HEK293 (cell line): ENCODE measurements at regions not wholly inside any gene's neighbourhood (a gene's known extent, or its start where the extent isn't known, plus 50 kb on each side); places are given as distances from the start of the nearest gene placed in this dataset.

Source experiments
- CTCF ChIA-PET: fragments of 350-600 bp; formaldehyde crosslinking; extraction: SDS; loops from one replicate; lab custom pipeline; 2021; ENCODE audit warnings: antibody characterized with exemption; lab: Yijun Ruan, JAX
- POLR2A ChIA-PET: fragments of 300-600 bp; formaldehyde crosslinking; extraction: SDS; loops from one replicate; lab custom pipeline; 2020; ENCODE audit warnings: antibody characterized with exemption, inconsistent platforms; lab: Yijun Ruan, JAX
- H3K27ac ChIP-seq: fragments of 200-500 bp; sonication (Bioruptor generic); 2 replicates; pipeline ENCODE4 v1.5.1; 2014; ENCODE audit warnings: low read depth, low read length, control low read depth, inconsistent platforms; ENCODE audit errors: extremely low read depth
- H3K36me3 ChIP-seq, 2 experiments: fragments of 200-500 bp in 1 of 2; sonication (Bioruptor generic) in 1 of 2; 1 replicate in 1 of 2; 2 replicates in 1 of 2; pipeline ENCODE4 v1.5.1; 2014 to 2017; ENCODE audit warnings: inconsistent platforms in 2 of 2, low read length in 2 of 2; ENCODE audit not compliant: control insufficient read depth in 2 of 2, insufficient read depth in 1 of 2
- H3K4me1 ChIP-seq: fragments of 200-500 bp; sonication (Bioruptor generic); 2 replicates; pipeline ENCODE4 v1.5.1; 2014; ENCODE audit warnings: mild to moderate bottlenecking, low read length, inconsistent platforms; ENCODE audit not compliant: control insufficient read depth, insufficient read depth
- H3K4me3 ChIP-seq: 2 replicates; pipeline ENCODE4 v1.5.1; 2011; ENCODE audit warnings: low read depth, mild to moderate bottlenecking, control low read depth, low read length, moderate library complexity
- H3K9me3 ChIP-seq: fragments of 200-500 bp; sonication (Bioruptor generic); 2 replicates; pipeline ENCODE4 v1.5.1; 2014; ENCODE audit warnings: low read depth, low read length, inconsistent platforms; ENCODE audit not compliant: control insufficient read depth, insufficient read depth
- FEZF1 ChIP-seq: fragments of 450-650 bp; formaldehyde crosslinking; IDR thresholded peaks from 2 replicates; pipeline ENCODE4 v1.5.1; 2016; ENCODE audit warnings: missing biosample characterization, missing genetic modification characterization
- GLI4 ChIP-seq: fragments of 450-650 bp; formaldehyde crosslinking; IDR thresholded peaks from 2 replicates; pipeline ENCODE4 v1.5.1; 2016; ENCODE audit warnings: missing biosample characterization, missing genetic modification characterization
- HOXC10 ChIP-seq: sonication (generic); formaldehyde crosslinking; IDR thresholded peaks from 2 replicates; pipeline ENCODE4 v1.8.1; 2023; ENCODE audit warnings: mild to moderate bottlenecking, missing genetic modification reagents
- KLF10 ChIP-seq: fragments of 450-650 bp; IDR thresholded peaks from 2 replicates; pipeline ENCODE4 v1.5.1; 2018; ENCODE audit warnings: missing biosample characterization, mild to moderate bottlenecking, missing genetic modification characterization
- KLF8 ChIP-seq: fragments of 450-650 bp; formaldehyde crosslinking; IDR thresholded peaks from 2 replicates; pipeline ENCODE4 v1.5.1; 2016; ENCODE audit warnings: missing biosample characterization, missing genetic modification characterization
- SP3 ChIP-seq: fragments of 450-650 bp; formaldehyde crosslinking; IDR thresholded peaks from 2 replicates; pipeline ENCODE4 v1.5.1; 2016; ENCODE audit warnings: missing biosample characterization, missing genetic modification characterization
- SP7 ChIP-seq: fragments of 450-650 bp; formaldehyde crosslinking; IDR thresholded peaks from 2 replicates; pipeline ENCODE4 v1.5.1; 2016; ENCODE audit warnings: missing biosample characterization, missing genetic modification characterization
- ZFP41 ChIP-seq: fragments of 450-650 bp; formaldehyde crosslinking; IDR thresholded peaks from 2 replicates; pipeline ENCODE4 v1.5.1; 2016; ENCODE audit warnings: missing biosample characterization, missing genetic modification characterization, borderline replicate concordance
- ZFP69B ChIP-seq: fragments of 450-650 bp; formaldehyde crosslinking; IDR thresholded peaks from 2 replicates; pipeline ENCODE4 v1.5.1; 2016; ENCODE audit warnings: missing biosample characterization, missing genetic modification characterization
- ZNF10 ChIP-seq: fragments of 450-650 bp; formaldehyde crosslinking; IDR thresholded peaks from 2 replicates; pipeline ENCODE4 v1.5.1; 2017; ENCODE audit warnings: missing biosample characterization, missing genetic modification characterization
- ZNF202 ChIP-seq: fragments of 450-650 bp; formaldehyde crosslinking; IDR thresholded peaks from 2 replicates; pipeline ENCODE4 v1.5.1; 2016; ENCODE audit warnings: missing biosample characterization, missing genetic modification characterization, borderline replicate concordance
- ZNF211 ChIP-seq: fragments of 450-650 bp; formaldehyde crosslinking; IDR thresholded peaks from 2 replicates; pipeline ENCODE4 v1.5.1; 2016; ENCODE audit warnings: low read depth, missing biosample characterization, missing genetic modification characterization
- ZNF221 ChIP-seq: fragments of 450-650 bp; formaldehyde crosslinking; IDR thresholded peaks from 2 replicates; pipeline ENCODE4 v1.5.1; 2017; ENCODE audit warnings: missing biosample characterization, missing genetic modification characterization, borderline replicate concordance
- ZNF426 ChIP-seq: fragments of 450-650 bp; formaldehyde crosslinking; IDR thresholded peaks from 2 replicates; pipeline ENCODE4 v1.5.1; 2017; ENCODE audit warnings: missing biosample characterization, missing genetic modification characterization, mild to moderate bottlenecking, inconsistent platforms, moderate library complexity
- ZNF549 ChIP-seq: fragments of 450-650 bp; IDR thresholded peaks from 2 replicates; pipeline ENCODE4 v1.5.1; 2018; ENCODE audit warnings: missing biosample characterization, missing genetic modification characterization, mild to moderate bottlenecking, inconsistent platforms, moderate library complexity
- ZNF558 ChIP-seq: fragments of 450-650 bp; formaldehyde crosslinking; IDR thresholded peaks from 2 replicates; pipeline ENCODE4 v1.5.1; 2016; ENCODE audit warnings: missing biosample characterization, missing genetic modification characterization
- ZNF701 ChIP-seq: fragments of 450-650 bp; formaldehyde crosslinking; IDR thresholded peaks from 2 replicates; pipeline ENCODE4 v1.5.1; 2016; ENCODE audit warnings: missing biosample characterization, missing genetic modification characterization
- ZSCAN30 ChIP-seq: fragments of 450-650 bp; IDR thresholded peaks from 2 replicates; pipeline ENCODE4 v1.5.1; 2018; ENCODE audit warnings: missing biosample characterization, mild to moderate bottlenecking, missing genetic modification characterization, moderate library complexity
- TF ChIP-seq, protein P1 (sequence below): fragments of 450-650 bp; formaldehyde crosslinking; IDR thresholded peaks from 2 replicates; pipeline ENCODE4 v1.5.1; 2016; ENCODE audit warnings: missing biosample characterization, missing genetic modification characterization
- TF ChIP-seq, protein P2 (sequence below): fragments of 450-650 bp; formaldehyde crosslinking; IDR thresholded peaks from 2 replicates; pipeline ENCODE4 v1.5.1; 2016; ENCODE audit warnings: missing biosample characterization, missing genetic modification characterization
- TF ChIP-seq, protein P3 (sequence below): fragments of 450-650 bp; formaldehyde crosslinking; IDR thresholded peaks from 2 replicates; pipeline ENCODE4 v1.5.1; 2017; ENCODE audit warnings: missing biosample characterization, missing genetic modification characterization
- TF ChIP-seq, protein P4 (sequence below): fragments of 450-650 bp; formaldehyde crosslinking; IDR thresholded peaks from 2 replicates; pipeline ENCODE4 v1.5.1; 2016; ENCODE audit warnings: missing biosample characterization, missing genetic modification characterization

DNA sequence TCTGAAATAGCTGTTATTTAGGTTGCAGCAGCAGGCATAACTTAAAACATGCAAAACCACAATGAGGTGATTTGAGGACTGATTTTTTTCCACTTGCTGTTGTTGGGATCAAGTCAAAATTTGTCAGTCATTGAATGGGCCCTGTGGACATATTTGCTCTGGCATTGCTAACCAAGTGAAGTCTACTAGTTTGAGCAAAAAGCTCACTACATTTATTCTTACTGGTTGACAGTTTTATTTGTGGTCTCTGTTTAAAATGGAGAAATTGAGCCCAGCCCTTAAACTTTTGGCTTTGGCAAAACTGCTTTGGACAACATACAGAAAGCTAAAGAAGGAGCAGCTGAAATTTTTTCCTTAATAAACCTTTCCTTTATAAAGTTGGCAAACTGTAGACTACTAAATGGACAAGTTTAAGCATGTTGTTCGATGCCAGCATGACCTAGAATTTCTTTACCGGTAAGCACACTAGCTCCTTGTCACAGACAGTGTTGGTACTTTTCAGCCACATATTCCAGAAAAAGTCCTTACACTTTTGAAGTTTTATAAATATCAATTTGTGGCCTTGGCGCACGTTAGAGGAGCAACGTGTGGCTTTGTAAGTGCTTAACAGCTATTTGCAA, 234.6 kb downstream of the USP25 start:
- no peaks in the 10 kb centered on the region for H3K4me1 ChIP-seq
- CTCF ChIA-PET: interaction anchor here (0.7 to 1.0 kb wide), 4 partner anchors 9 to 380 kb away, joined by 3 to 4 read pairs (median 4); no protein-coding TSS in a partner anchor
- POLR2A ChIA-PET: no interaction called here
- no peak for TF ChIP-seq ZNF10
- TF ChIP-seq, protein P1, sequence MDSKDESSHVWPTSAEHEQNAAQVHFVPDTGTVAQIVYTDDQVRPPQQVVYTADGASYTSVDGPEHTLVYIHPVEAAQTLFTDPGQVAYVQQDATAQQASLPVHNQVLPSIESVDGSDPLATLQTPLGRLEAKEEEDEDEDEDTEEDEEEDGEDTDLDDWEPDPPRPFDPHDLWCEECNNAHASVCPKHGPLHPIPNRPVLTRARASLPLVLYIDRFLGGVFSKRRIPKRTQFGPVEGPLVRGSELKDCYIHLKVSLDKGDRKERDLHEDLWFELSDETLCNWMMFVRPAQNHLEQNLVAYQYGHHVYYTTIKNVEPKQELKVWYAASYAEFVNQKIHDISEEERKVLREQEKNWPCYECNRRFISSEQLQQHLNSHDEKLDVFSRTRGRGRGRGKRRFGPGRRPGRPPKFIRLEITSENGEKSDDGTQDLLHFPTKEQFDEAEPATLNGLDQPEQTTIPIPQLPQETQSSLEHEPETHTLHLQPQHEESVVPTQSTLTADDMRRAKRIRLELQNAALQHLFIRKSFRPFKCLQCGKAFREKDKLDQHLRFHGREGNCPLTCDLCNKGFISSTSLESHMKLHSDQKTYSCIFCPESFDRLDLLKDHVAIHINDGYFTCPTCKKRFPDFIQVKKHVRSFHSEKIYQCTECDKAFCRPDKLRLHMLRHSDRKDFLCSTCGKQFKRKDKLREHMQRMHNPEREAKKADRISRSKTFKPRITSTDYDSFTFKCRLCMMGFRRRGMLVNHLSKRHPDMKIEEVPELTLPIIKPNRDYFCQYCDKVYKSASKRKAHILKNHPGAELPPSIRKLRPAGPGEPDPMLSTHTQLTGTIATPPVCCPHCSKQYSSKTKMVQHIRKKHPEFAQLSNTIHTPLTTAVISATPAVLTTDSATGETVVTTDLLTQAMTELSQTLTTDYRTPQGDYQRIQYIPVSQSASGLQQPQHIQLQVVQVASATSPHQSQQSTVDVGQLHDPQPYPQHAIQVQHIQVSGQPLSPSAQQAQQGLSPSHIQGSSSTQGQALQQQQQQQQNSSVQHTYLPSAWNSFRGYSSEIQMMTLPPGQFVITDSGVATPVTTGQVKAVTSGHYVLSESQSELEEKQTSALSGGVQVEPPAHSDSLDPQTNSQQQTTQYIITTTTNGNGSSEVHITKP (tag by site-specific recombination): no peak
- no peak for TF ChIP-seq FEZF1 (tag by site-specific recombination)
- no peaks in the 10 kb centered on the region for H3K36me3 ChIP-seq
- no peak overlapping the region for H3K4me3 ChIP-seq
- no peak overlapping the region for H3K27ac ChIP-seq
- H3K9me3 ChIP-seq: no peaks in the 10 kb centered on the region

DNA sequence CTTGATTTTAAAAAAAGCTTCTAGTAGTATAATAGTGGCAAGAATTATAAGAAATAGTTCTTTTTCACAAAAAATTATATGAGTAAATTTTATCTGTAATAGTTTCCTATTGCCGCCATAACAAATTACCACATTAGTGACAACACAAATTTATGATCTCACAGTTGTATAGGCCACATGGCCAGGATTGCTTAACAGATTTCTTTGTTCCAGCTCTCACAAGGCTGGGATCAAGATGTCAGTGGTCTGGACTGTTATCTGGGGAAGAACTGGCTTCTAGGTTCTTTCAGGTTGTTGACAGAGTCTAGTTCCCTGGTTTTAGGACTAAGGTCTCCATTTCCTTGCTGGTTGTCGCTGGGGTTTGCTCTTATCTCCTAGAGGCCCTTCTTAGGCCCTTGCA, 236.4 kb downstream of the USP25 start:
- ChIA-PET POLR2A (interaction anchor here (0.5 kb wide), 1 partner anchor 1269 kb away, joined by 3 read pairs; no protein-coding TSS in a partner anchor), CTCF (no interaction called here)
- Histone ChIP-seq H3K36me3 (no peaks in the 10 kb centered on the region), H3K4me1 (no peaks in the 10 kb centered on the region), H3K4me3 (no peak overlapping the region), H3K9me3 (no peaks in the 10 kb centered on the region), H3K27ac (no peak overlapping the region)
- TF ChIP-seq, protein P2, sequence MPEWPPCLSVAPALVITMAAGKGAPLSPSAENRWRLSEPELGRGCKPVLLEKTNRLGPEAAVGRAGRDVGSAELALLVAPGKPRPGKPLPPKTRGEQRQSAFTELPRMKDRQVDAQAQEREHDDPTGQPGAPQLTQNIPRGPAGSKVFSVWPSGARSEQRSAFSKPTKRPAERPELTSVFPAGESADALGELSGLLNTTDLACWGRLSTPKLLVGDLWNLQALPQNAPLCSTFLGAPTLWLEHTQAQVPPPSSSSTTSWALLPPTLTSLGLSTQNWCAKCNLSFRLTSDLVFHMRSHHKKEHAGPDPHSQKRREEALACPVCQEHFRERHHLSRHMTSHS (tag by site-specific recombination): no peak
- TF ChIP-seq, protein P3, sequence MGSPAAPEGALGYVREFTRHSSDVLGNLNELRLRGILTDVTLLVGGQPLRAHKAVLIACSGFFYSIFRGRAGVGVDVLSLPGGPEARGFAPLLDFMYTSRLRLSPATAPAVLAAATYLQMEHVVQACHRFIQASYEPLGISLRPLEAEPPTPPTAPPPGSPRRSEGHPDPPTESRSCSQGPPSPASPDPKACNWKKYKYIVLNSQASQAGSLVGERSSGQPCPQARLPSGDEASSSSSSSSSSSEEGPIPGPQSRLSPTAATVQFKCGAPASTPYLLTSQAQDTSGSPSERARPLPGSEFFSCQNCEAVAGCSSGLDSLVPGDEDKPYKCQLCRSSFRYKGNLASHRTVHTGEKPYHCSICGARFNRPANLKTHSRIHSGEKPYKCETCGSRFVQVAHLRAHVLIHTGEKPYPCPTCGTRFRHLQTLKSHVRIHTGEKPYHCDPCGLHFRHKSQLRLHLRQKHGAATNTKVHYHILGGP (tag by site-specific recombination): no peak
- TF ChIP-seq KLF10 (tag by site-specific recombination) (no peak), SP3 (tag by site-specific recombination) (no peak), HOXC10 (CRISPR knock-in tag) (no peak), ZNF221 (tag by site-specific recombination) (no peak), ZNF701 (no peak), GLI4 (tag by site-specific recombination) (no peak), ZNF202 (tag by site-specific recombination) (no peak), ZFP41 (tag by site-specific recombination) (no peak), ZSCAN30 (tag by site-specific recombination) (no peak), ZFP69B (tag by site-specific recombination) (no peak), ZNF558 (tag by site-specific recombination) (no peak), ZNF426 (tag by site-specific recombination) (no peak), SP7 (tag by site-specific recombination) (no peak), KLF8 (tag by site-specific recombination) (no peak), ZNF549 (tag by site-specific recombination) (no peak), ZNF211 (no peak)
- TF ChIP-seq, protein P4, sequence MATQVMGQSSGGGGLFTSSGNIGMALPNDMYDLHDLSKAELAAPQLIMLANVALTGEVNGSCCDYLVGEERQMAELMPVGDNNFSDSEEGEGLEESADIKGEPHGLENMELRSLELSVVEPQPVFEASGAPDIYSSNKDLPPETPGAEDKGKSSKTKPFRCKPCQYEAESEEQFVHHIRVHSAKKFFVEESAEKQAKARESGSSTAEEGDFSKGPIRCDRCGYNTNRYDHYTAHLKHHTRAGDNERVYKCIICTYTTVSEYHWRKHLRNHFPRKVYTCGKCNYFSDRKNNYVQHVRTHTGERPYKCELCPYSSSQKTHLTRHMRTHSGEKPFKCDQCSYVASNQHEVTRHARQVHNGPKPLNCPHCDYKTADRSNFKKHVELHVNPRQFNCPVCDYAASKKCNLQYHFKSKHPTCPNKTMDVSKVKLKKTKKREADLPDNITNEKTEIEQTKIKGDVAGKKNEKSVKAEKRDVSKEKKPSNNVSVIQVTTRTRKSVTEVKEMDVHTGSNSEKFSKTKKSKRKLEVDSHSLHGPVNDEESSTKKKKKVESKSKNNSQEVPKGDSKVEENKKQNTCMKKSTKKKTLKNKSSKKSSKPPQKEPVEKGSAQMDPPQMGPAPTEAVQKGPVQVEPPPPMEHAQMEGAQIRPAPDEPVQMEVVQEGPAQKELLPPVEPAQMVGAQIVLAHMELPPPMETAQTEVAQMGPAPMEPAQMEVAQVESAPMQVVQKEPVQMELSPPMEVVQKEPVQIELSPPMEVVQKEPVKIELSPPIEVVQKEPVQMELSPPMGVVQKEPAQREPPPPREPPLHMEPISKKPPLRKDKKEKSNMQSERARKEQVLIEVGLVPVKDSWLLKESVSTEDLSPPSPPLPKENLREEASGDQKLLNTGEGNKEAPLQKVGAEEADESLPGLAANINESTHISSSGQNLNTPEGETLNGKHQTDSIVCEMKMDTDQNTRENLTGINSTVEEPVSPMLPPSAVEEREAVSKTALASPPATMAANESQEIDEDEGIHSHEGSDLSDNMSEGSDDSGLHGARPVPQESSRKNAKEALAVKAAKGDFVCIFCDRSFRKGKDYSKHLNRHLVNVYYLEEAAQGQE (tag by site-specific recombination): no peak
